Stimulated activated CD4-positive, alpha-beta T cell treated with anti-CD3 and anti-CD28 coated beads, Interleukin-1b, Interleukin-23, amount 100 ng/mL, for 48 hours (primary cell): ENCODE measurements at regions not wholly inside any gene's neighbourhood (a gene's known extent, or its start where the extent isn't known, plus 50 kb on each side); places are given as distances from the start of the nearest gene placed in this dataset.

ENCODE experiments used
- DNase-seq: peaks from one replicate; pipeline ENCODE4 v3.0.0-alpha.2; 2020

DNA sequence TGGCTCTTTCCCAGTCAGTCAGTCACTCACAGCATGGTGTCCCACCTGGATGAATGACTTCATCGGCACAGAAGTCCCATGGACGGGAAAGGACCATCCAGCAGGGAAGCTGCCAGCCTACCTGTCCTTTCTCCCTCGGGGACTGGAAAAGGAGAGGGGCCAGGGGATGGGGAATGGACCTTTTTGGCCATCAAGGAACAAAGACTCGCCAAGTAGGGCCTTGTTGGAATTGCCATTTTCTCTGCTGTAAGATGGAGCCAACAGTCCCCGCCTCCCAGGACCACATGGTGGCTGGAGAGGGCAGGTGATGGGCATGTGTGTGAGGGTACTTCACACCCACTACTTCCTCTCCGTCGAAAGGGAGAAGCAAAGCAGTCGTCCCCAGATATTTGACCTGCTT lies 67.8 kb upstream of the LHX1 start:
- no peak for DNase-seq

DNA sequence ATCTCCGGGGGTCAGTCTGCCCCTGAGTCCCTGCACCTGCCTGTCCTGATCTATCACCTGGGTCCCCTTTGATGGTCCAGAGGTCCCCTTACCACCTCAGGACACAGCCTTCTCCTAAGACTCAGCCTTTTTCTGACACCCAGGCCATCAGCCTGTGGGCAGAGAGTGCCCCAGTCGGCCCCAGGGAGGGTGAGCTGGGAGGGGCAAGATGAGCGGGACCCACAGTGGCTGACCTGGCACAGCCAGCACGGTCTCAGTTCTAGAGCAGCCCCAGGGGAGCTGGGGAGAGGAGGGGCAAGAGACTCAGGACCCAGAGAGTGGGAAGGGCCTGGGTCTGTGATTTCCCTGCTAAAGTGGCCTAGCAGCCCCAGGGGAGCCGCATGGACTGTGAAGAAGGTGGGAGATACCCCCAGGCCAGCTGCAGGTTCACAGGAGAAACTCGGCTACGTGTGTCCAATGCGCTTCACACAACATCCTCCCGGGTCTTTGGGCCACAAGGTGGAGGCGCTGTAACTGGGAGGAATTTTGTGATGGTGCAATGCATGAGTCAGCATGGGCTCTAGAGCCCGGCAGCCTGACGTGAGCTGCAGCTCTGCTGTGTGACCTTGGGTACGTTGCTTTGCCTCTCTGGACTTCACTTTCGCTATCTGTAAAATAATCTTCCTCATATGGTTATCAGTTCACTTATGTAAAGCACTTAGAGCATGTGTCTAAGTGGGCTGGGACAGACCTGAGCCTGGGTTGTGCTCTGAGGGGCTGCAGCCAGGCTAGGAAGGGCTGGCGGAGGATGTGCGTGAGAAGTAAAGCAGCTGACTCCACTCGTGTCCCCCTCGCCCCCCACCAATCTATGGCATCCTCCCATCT lies 67.2 kb upstream of the LHX1 start:
- no peak for DNase-seq

DNA sequence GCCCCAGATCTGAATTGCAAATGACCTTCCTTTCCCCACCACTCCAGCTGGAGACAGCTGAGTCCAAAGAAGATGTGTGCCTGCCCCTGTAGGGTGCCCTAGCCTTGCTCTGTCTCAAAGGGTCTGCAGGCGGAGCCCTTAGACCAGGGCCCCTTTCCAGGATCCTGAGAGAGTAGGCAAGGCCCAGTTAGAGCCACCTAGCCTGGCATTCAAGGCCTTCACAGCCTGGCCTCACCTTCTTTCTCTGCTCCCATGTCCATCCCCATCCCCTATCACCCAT lies 66.6 kb upstream of the LHX1 start:
- DNase-seq, result no peak

DNA sequence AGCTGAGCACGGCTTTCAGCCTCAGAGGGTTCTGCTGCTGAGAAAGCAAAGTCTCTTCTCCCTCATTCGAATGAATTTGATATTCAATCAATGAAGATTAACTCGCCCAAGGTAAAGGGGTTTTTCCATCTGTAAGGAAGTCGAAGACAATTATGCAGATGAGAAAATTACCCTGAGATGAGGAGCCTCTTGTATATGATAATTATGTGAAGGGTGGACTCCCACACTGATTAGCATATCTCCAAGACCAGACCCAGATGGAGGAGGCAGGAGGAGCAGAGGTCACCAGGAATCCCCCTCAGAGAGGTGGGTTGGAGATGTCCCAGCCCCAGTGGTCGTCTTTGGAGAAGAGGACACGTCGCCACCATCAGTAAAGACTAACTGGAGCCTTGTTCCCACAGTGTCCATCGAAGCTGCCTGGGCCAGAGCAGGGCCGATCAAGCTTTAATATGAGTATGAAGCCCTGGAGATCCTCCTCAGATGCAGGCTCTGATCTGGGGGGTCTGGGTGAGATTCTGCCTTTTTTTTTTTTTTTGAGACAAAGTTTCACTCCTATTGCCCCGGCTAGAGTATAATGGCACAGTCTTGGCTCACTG lies 61.5 kb upstream of the LHX1 start:
- no peak for DNase-seq

DNA sequence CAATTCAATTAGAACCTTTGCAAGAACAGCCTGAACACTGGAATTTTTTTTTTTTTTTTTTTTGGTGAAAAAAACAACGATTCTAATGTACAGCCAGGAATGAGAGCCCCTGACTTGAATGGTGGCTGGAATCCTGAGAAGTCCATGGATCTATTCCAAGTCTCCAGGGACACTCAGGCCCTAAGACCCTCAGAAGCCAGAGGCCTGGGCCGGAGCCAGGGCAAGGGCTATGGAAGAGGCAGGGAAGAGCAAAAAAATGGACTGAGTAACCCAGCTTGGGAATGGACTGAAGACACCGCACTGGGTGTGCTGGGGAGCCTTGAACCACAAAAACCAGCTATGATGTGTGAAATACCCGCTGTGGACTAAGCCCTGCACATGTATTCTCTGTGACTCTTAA lies 60.3 kb upstream of the LHX1 start:
- DNase-seq, result no peak

DNA sequence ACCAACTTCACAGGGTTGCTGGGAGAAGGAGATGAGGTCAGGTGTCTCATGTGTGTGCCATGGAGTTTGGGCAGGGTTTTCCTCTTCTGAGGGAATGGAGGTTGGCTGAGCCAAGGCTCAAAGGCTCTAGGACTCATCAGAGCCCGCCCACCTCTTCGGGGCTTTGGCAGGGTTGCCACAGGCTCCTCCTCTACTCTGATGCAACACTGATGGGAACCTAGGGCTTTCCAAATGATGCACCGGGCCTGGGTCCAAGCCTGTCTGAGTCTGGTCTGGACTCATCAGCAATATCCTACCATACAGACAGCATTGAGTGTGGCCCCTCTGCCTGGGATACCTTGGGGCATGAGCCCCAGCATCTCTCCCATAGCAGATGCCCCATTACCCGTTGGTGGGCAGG lies 59.5 kb upstream of the LHX1 start:
- DNase-seq, result peak; percentile 10

DNA sequence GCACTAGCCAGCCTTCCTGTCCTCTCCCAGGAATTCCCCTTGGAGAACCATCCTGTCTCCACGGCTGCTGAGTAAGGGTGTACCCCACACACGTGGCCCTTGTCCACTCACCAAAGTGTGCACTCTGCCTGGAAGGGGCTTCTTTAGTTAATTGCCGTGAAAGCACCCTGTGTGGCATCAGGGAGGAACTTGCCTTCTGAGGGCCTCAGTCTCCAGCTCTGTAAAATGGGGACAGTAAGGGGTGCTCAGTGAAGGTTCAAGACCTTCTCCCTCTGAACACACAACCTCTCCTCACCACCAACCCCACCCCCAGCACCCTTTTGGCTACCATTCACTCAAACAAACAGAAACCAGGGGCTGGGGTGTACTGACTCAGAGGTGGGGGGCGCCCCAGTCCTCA lies 59.1 kb upstream of the LHX1 start:
- no peak for DNase-seq

DNA sequence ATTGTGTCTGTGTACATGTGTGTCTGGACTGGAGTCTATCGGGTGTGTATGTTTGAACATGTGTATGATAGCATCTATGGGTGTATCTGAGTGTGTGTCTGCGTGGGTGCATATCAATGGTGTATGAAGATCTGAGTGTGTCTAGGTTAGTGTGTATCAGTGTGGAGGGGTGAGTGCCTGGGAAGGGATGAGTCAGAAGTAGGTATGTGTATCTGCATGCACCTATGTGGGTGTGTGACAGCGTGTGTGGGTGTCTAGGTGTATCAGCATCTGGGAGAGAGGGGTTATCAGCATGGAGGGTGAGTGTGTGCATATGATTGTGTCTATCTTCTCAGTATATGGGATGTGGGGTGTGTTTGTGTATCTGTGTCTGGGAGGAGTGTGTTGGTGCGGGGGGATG lies 58.2 kb upstream of the LHX1 start:
- DNase-seq, result no peak

DNA sequence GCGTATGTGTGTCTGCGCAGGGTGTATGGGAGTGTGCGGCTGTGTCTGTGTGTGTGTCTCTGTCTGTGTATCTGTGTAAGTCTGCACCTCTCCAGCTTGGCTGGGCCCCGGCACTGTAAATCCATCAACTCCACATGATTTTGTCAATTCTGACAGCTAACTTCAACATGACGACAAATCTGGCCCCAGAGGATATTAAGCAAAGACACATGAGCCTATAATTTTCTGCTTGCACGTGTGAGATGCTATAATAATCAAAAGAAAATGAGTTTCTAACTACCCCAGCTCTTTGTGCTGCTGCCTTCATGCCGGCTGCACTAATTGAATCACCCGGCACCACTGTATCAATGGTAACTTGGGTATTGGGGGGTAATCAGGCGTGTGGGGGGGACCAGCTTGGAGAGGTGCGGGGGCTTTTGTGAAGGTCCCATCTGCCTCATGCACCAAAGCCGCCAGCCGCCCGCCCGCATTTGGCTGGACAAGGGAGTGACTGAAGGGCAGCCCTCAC lies 57.6 kb upstream of the LHX1 start:
- no peak for DNase-seq

DNA sequence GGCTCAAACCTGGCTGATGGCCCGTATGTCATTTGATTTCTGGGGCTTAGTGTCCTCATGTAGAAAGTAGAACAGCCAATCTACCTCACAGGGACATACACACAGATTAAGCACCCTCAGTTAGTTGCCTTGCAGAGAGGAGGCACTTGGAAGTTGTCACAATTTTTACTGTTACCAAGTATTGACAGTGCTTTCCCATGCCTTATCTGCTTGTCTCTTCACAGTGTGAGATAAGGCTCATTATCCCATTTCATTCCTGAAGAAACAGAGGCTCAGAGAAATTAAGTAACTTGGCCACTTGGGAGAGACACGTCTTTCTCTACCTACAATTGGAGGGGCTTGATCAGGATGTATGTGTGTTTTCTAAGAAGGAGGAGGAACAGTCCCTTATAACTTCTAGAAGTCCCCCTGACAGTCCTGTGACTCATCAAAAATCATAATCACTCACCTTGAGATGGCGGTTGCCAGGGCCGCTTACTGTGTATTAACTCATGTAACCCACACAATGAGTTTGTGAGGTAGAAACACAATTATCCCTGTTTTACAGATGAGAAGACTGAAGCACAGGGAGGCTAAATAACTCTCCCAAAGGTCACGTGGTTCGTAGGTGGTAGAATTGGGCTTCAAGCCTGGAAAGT lies 56.9 kb upstream of the LHX1 start:
- peak; percentile 16 for DNase-seq

DNA sequence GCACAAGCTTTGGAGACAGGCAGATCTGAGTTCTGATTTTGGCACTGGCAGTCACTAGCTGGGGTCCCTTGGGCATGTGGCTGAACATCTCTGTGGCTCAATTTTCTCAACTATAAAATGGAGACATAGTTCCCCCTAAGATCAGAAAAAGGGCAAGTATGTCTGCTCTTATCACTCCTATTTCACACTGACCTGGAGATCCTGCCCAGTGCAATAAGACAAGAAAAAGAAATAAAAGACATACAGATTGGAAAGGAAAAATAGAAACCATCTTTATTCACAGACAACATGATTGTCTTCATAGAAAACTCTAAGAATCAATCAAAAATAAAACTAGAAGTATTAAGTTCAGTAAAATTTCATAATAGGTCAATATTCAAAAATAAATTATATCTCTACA lies 56.0 kb upstream of the LHX1 start:
- DNase-seq, result no peak

DNA sequence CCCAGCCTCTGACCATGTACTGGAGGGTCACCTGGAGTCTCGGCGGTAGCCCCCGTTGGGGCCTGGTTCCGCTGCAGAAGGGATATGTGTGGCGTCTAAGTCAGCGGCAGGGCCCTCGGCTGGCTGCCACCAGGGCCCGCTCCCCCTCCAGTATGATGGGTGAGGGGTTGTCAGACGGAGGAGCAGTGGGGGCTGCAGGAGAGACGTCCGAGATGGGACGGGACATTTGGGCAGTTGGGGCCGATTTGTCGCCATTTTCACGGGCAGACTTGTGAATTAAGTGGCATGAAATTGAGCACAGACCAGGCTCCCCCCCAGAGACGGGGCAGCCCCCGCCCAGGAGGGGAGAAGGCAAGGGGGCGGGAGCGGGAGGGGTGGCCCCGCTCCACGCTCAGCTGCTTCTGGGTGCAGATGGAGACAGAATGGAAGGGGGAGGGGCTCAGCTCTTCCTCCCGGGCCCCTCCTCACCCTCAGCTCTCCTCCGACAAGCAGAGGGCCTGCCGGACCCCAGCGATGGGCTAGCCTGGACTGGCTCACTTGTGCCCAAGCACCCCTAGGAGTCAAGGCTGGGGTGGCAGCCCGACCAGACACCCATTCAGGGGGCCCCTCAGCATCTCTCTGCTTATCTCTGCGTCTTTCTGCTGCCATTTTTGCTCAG lies 52.7 kb upstream of the LHX1 start:
- DNase-seq, result no peak

DNA sequence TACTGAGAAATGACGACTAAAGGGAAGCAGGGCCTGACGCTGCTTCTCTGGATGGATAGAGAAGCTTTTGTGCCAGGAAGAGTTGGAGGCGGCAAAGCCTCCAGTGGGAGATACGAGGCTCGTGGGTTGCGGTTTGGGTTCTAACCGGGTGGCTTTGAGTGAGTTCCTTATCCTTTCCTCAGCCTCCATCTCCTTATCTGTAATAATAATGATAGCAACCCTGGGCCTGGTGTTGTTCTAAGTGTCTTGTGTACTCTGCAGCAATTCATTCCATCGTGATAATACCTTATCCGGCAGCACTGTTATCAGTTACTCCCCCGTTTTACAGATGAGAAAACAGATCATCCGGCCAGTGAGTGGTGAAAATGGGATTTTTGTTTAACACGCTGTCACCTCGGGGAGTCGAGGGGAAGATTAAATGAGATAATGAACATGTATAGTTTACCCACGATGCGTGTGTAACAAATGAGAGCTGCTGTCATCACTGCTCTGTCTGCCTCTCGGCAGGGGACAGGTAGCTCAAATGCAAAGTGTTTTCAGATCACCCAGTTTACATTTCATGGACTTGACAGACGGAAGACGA lies 52.0 kb upstream of the LHX1 start:
- no peak for DNase-seq

DNA sequence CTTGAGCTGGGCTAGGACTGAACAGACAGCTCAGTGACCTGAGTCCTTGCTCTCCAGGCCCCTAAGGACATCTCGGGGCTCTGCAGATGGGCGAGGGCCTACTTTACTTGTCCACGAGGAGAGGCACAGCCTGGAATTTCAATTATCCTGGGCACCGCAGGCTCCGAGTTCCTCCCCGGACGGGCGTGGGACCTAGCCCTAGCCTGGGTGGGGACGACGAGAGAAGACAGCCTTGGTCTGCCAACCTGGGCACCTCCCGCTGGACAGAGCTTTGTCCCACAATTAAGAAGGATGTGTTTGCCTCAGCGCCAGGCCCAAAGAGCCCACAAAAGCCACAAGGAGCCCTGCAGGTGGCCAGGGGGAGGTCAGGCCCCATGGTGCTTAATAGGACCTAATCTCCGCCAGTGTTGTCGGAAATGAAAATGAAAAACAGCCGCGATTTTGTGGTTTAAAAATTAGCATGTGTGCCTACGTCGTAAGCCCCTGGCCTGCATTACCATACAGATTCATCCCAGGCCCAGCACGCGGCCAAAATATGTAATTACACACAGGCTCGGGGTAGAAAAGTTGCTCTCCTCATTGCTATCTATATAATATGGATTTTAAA lies 51.4 kb upstream of the LHX1 start:
- no peak for DNase-seq
